GM23338 (cell line): ENCODE measurements at regions not wholly inside any gene's neighbourhood (a gene's known extent, or its start where the extent isn't known, plus 50 kb on each side); places are given as distances from the start of the nearest gene placed in this dataset.

Source experiments
- ATAC-seq: fragments of 200-7000 bp; cut with Tn5 transposase; 3 replicates; pipeline ENCODE4 v1.9.1; 2020
- DNase-seq: peaks from one replicate; pipeline ENCODE4 v3.0.0-alpha.2; 2015; ENCODE audit warnings: low spot score
- H2AFZ ChIP-seq: fragments of 200-600 bp; sonication (generic); 2 replicates; pipeline ENCODE4 v1.8.0; 2016; ENCODE audit warnings: antibody characterized with exemption, mild to moderate bottlenecking, moderate library complexity
- H3F3A ChIP-seq: fragments of 200-600 bp; sonication (generic); replicated peaks from 2 replicates; pipeline ENCODE4 v1.8.0; 2017; ENCODE audit warnings: antibody characterized with exemption, mixed run types, low read depth
- H3K27ac ChIP-seq: fragments of 200-600 bp; sonication (generic); 2 replicates; pipeline ENCODE4 v1.6.1; 2016; ENCODE audit warnings: low read depth
- H3K27me3 ChIP-seq: fragments of 200-600 bp; sonication (generic); 2 replicates; pipeline ENCODE4 v1.8.0; 2016; ENCODE audit warnings: mild to moderate bottlenecking, mixed run types, moderate library complexity; ENCODE audit not compliant: insufficient read depth
- H3K36me3 ChIP-seq: fragments of 200-600 bp; sonication (generic); 2 replicates; pipeline ENCODE4 v1.8.0; 2016; ENCODE audit warnings: mild to moderate bottlenecking; ENCODE audit not compliant: insufficient read depth
- H3K4me1 ChIP-seq: fragments of 200-600 bp; sonication (generic); 2 replicates; pipeline ENCODE4 v1.8.0; 2016; ENCODE audit warnings: mild to moderate bottlenecking, moderate library complexity; ENCODE audit not compliant: insufficient read depth
- H3K4me2 ChIP-seq: fragments of 200-600 bp; sonication (generic); 2 replicates; pipeline ENCODE4 v1.7.1; 2017; ENCODE audit warnings: mixed run types
- H3K4me3 ChIP-seq: fragments of 200-600 bp; sonication (generic); 2 replicates; pipeline ENCODE4 v1.6.1; 2016; ENCODE audit warnings: mixed run types
- H3K79me2 ChIP-seq: fragments of 200-600 bp; sonication (generic); replicated peaks from 2 replicates; pipeline ENCODE4 v1.8.0; 2017; ENCODE audit warnings: mild to moderate bottlenecking; ENCODE audit not compliant: insufficient read depth
- H3K9me2 ChIP-seq: fragments of 200-600 bp; sonication (generic); 2 replicates; pipeline ENCODE4 v1.8.0; 2017; ENCODE audit not compliant: insufficient read depth
- H4K20me1 ChIP-seq: fragments of 200-600 bp; sonication (generic); replicated peaks from 2 replicates; pipeline ENCODE4 v1.8.0; 2017; ENCODE audit warnings: mild to moderate bottlenecking; ENCODE audit not compliant: insufficient read depth
- H3K27ac Mint-ChIP-seq: 2 replicates; pipeline ENCODE4 v1.8.0; 2020; ENCODE audit warnings: inconsistent platforms, mild to moderate bottlenecking, moderate library complexity, mixed read lengths
- H3K27me3 Mint-ChIP-seq: 3 replicates; pipeline ENCODE4 v1.8.0; 2022; ENCODE audit warnings: low read depth, mild to moderate bottlenecking, moderate library complexity, mixed read lengths, inconsistent platforms; ENCODE audit not compliant: insufficient read depth, poor library complexity
- H3K36me3 Mint-ChIP-seq: 3 replicates; pipeline ENCODE4 v1.8.0; 2021; ENCODE audit warnings: low read depth, mild to moderate bottlenecking, inconsistent platforms, moderate library complexity, mixed read lengths
- H3K4me1 Mint-ChIP-seq: 3 replicates; pipeline ENCODE4 v1.8.0; 2020; ENCODE audit warnings: mild to moderate bottlenecking, inconsistent platforms, mixed read lengths
- H3K4me3 Mint-ChIP-seq: 3 replicates; pipeline ENCODE4 v1.8.0; 2021; ENCODE audit warnings: moderate library complexity, mild to moderate bottlenecking, inconsistent platforms, mixed read lengths
- H3K9me3 Mint-ChIP-seq: 3 replicates; pipeline ENCODE4 v1.8.0; 2020; ENCODE audit warnings: moderate library complexity, mild to moderate bottlenecking, inconsistent platforms, mixed read lengths
- TF ChIP-seq, protein P1 (sequence below): IDR thresholded peaks from one replicate; pipeline ENCODE4 v1.6.1; 2018; ENCODE audit warnings: antibody characterized with exemption; ENCODE audit not compliant: unreplicated experiment
- TF ChIP-seq, protein P2 (sequence below): fragments of 250-450 bp; sonication (Bioruptor Pico); IDR thresholded peaks from 2 replicates; pipeline ENCODE4 v1.5.0; 2020; ENCODE audit warnings: mild to moderate bottlenecking, moderate library complexity

DNA sequence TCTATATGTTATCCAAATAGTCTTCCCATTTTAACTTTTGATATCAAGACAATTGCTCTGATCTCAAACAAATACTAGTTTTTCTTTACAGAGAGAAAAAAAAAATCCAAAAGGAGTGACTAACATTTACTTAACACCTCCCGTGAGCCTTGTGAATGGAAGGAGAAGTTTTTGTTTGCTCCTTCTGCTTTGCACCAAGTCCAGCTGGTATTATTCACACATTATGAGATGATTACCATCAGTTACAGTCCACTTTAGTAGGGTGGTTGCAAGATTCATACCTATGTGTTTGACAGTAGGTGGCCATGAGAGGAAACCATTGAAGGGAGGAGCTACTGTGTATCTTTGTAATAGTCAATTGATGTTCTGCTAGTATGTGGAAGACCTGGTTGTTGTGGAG is 443.4 kb upstream of the ZP4 start:
- H2AFZ ChIP-seq: no peak overlapping the region
- Mint-ChIP-seq H3K9me3 (peaks cover 6% of the 10 kb centered on the region; the same call in 2 of the 3 replicates), H3K27ac (no peak overlapping the region), H3K4me1 (no peaks in the 10 kb centered on the region), H3K4me3 (no peak overlapping the region), H3K36me3 (0 out of 3 replicates have a peak, but pooled peaks cover 4% of the 10 kb centered on the region), H3K27me3 (peaks cover 4% of the 10 kb centered on the region)
- H3K79me2 ChIP-seq: no peaks in the 10 kb centered on the region
- no peak for ATAC-seq
- H3K4me3 ChIP-seq: no peak overlapping the region
- H3F3A ChIP-seq: no peaks in the 10 kb centered on the region
- DNase-seq: no peak
- no peaks in the 10 kb centered on the region for H3K27me3 ChIP-seq
- H3K36me3 ChIP-seq: no peaks in the 10 kb centered on the region; the same call in 1 of the 2 replicates
- H3K9me2 ChIP-seq: peaks cover 12% of the 10 kb centered on the region
- TF ChIP-seq, protein P1, sequence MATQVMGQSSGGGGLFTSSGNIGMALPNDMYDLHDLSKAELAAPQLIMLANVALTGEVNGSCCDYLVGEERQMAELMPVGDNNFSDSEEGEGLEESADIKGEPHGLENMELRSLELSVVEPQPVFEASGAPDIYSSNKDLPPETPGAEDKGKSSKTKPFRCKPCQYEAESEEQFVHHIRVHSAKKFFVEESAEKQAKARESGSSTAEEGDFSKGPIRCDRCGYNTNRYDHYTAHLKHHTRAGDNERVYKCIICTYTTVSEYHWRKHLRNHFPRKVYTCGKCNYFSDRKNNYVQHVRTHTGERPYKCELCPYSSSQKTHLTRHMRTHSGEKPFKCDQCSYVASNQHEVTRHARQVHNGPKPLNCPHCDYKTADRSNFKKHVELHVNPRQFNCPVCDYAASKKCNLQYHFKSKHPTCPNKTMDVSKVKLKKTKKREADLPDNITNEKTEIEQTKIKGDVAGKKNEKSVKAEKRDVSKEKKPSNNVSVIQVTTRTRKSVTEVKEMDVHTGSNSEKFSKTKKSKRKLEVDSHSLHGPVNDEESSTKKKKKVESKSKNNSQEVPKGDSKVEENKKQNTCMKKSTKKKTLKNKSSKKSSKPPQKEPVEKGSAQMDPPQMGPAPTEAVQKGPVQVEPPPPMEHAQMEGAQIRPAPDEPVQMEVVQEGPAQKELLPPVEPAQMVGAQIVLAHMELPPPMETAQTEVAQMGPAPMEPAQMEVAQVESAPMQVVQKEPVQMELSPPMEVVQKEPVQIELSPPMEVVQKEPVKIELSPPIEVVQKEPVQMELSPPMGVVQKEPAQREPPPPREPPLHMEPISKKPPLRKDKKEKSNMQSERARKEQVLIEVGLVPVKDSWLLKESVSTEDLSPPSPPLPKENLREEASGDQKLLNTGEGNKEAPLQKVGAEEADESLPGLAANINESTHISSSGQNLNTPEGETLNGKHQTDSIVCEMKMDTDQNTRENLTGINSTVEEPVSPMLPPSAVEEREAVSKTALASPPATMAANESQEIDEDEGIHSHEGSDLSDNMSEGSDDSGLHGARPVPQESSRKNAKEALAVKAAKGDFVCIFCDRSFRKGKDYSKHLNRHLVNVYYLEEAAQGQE: no peak
- TF ChIP-seq, protein P2, sequence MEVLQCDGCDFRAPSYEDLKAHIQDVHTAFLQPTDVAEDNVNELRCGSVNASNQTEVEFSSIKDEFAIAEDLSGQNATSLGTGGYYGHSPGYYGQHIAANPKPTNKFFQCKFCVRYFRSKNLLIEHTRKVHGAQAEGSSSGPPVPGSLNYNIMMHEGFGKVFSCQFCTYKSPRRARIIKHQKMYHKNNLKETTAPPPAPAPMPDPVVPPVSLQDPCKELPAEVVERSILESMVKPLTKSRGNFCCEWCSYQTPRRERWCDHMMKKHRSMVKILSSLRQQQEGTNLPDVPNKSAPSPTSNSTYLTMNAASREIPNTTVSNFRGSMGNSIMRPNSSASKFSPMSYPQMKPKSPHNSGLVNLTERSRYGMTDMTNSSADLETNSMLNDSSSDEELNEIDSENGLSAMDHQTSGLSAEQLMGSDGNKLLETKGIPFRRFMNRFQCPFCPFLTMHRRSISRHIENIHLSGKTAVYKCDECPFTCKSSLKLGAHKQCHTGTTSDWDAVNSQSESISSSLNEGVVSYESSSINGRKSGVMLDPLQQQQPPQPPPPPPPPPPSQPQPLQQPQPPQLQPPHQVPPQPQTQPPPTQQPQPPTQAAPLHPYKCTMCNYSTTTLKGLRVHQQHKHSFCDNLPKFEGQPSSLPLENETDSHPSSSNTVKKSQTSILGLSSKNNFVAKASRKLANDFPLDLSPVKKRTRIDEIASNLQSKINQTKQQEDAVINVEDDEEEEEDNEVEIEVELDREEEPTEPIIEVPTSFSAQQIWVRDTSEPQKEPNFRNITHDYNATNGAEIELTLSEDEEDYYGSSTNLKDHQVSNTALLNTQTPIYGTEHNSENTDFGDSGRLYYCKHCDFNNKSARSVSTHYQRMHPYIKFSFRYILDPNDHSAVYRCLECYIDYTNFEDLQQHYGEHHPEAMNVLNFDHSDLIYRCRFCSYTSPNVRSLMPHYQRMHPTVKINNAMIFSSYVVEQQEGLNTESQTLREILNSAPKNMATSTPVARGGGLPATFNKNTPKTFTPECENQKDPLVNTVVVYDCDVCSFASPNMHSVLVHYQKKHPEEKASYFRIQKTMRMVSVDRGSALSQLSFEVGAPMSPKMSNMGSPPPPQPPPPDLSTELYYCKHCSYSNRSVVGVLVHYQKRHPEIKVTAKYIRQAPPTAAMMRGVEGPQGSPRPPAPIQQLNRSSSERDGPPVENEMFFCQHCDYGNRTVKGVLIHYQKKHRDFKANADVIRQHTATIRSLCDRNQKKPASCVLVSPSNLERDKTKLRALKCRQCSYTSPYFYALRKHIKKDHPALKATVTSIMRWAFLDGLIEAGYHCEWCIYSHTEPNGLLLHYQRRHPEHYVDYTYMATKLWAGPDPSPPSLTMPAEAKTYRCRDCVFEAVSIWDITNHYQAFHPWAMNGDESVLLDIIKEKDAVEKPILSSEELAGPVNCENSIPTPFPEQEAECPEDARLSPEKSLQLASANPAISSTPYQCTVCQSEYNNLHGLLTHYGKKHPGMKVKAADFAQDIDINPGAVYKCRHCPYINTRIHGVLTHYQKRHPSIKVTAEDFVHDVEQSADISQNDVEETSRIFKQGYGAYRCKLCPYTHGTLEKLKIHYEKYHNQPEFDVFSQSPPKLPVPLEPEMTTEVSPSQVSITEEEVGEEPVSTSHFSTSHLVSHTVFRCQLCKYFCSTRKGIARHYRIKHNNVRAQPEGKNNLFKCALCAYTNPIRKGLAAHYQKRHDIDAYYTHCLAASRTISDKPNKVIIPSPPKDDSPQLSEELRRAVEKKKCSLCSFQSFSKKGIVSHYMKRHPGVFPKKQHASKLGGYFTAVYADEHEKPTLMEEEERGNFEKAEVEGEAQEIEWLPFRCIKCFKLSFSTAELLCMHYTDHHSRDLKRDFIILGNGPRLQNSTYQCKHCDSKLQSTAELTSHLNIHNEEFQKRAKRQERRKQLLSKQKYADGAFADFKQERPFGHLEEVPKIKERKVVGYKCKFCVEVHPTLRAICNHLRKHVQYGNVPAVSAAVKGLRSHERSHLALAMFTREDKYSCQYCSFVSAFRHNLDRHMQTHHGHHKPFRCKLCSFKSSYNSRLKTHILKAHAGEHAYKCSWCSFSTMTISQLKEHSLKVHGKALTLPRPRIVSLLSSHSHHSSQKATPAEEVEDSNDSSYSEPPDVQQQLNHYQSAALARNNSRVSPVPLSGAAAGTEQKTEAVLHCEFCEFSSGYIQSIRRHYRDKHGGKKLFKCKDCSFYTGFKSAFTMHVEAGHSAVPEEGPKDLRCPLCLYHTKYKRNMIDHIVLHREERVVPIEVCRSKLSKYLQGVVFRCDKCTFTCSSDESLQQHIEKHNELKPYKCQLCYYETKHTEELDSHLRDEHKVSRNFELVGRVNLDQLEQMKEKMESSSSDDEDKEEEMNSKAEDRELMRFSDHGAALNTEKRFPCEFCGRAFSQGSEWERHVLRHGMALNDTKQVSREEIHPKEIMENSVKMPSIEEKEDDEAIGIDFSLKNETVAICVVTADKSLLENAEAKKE (CRISPR knock-in tag): no peak
- H3K4me1 ChIP-seq: no peaks in the 10 kb centered on the region
- H4K20me1 ChIP-seq: no peaks in the 10 kb centered on the region
- no peak overlapping the region for H3K27ac ChIP-seq
- no peak overlapping the region for H3K4me2 ChIP-seq
